ENCODE measurements at regions not wholly inside any gene's neighbourhood (a gene's known extent, or its start where the extent isn't known, plus 50 kb on each side); places are given as distances from the start of the nearest gene placed in this dataset.
A peak's percentile ranks its signal among the peaks of the same experiment; 100 is the strongest.

GRCh38 chr10:126770809-126771208 lies 100.3 kb upstream of the C10orf90 start:
- no peak overlapping the region for H4K8ac ChIP-seq (ENCODE audit: extremely low read depth, insufficient read depth, low read length)
- no peak overlapping the region for H2BK20ac ChIP-seq (ENCODE audit: low read length)
- no peak overlapping the region for H2AFZ ChIP-seq (ENCODE audit: low read length)
- H2BK15ac ChIP-seq (ENCODE audit: low read length) = no peak overlapping the region
- H4K5ac ChIP-seq (ENCODE audit: insufficient read length, low read depth, low read length) = no peak overlapping the region
- no peak for FAIRE-seq
- H3K23me2 ChIP-seq (ENCODE audit: low read depth, low read length) = no peaks in the 10 kb centered on the region
- no peak overlapping the region for H3K27ac ChIP-seq (ENCODE audit: low read depth, low read length)
- H3K9ac ChIP-seq (replicated peaks in 1 of 4; ENCODE audit: extremely low read depth in 1 of 4, low read depth in 3 of 4, low read length in 3 of 4) = no peak overlapping the region
- no peaks in the 10 kb centered on the region for H3K79me1 ChIP-seq (ENCODE audit: low read depth, low read length)
- no peak overlapping the region for H2BK12ac ChIP-seq (ENCODE audit: low read depth, low read length)
- no peak for DNase-seq (ENCODE audit: low read depth in 1 of 2, low spot score in 2 of 2)
- 0 out of 2 replicates have a peak overlapping the region, but pooled peaks have one; percentile 3 for H2AK5ac ChIP-seq (ENCODE audit: low read depth, low read length)
- no peak overlapping the region for H3K4me2 ChIP-seq (ENCODE audit: insufficient read depth in 1 of 2, low read depth in 2 of 2, low read length in 2 of 2)
- H2BK120ac ChIP-seq (replicated peaks; ENCODE audit: low read depth, low read length) = no peak overlapping the region
- H3K4me1 ChIP-seq (replicated peaks in 1 of 4; ENCODE audit: control insufficient read depth in 3 of 4, insufficient read depth in 4 of 4, low read length in 3 of 4) = no peaks in the 10 kb centered on the region
- H3K56ac ChIP-seq (replicated peaks; ENCODE audit: insufficient read length, low read depth, low read length) = no peak overlapping the region
- no peak overlapping the region for H4K91ac ChIP-seq (replicated peaks; ENCODE audit: insufficient read length, low read length)
- CTCF ChIA-PET (ENCODE audit: partially characterized antibody) = interaction anchor here (1.6 kb wide), 1 partner anchor 11 kb away, joined by 4 read pairs; no protein-coding TSS in a partner anchor
- no peaks in the 10 kb centered on the region for H3K27me3 ChIP-seq (replicated peaks in 1 of 4; ENCODE audit: control insufficient read depth in 3 of 4, extremely low read depth in 1 of 4, insufficient read depth in 3 of 4, low read length in 3 of 4)
- POLR2A ChIA-PET (ENCODE audit: partially characterized antibody) = no interaction called here
- peaks cover 0 to 3% of the 10 kb centered on the region in 2 experiments; a peak in 3 of 4 replicates for H3K9me3 ChIP-seq (ENCODE audit: insufficient read depth in 2 of 2, low read depth in 1 of 2, low read length in 1 of 2)
- H3K4ac ChIP-seq (replicated peaks; ENCODE audit: insufficient read length, low read depth, low read length) = no peak overlapping the region
- H2BK5ac ChIP-seq (ENCODE audit: low read depth, low read length) = no peak overlapping the region
- no peak overlapping the region for H3K18ac ChIP-seq (ENCODE audit: extremely low read depth, low read length)
- 80% methylated on average over 2 of the region's 2 CpGs; no CpG with 5 or more reads in 1 of the 2 experiments for WGBS, 2 experiments (ENCODE audit: extremely low coverage in 1 of 2, insufficient coverage in 1 of 2, insufficient read length in 1 of 2, insufficient replicate concordance in 2 of 2, low coverage in 1 of 2, low lambda C conversion rate in 2 of 2, missing lambda C conversion rate in 1 of 2)
- H4K20me1 ChIP-seq (replicated peaks in 1 of 2; ENCODE audit: control insufficient read depth in 1 of 2, insufficient read depth in 2 of 2, low read length in 2 of 2) = no peaks in the 10 kb centered on the region
- H3K23ac ChIP-seq (ENCODE audit: insufficient read length) = no peak overlapping the region
- TF ChIP-seq RAD21 (IDR thresholded peaks at IDR 0.05 in 1 of 2, conservative IDR thresholded peaks at IDR 0.05 in 1 of 2; ENCODE audit: low read depth in 2 of 2, low read length in 2 of 2) (no peak), EGR1 (IDR thresholded peaks at IDR 0.05; ENCODE audit: borderline replicate concordance, low read depth, low read length) (no peak), BRCA1 (IDR thresholded peaks at IDR 0.05; ENCODE audit: low read depth, low read length) (no peak), TCF12 (IDR thresholded peaks at IDR 0.05; ENCODE audit: low read depth, low read length) (no peak), USF2 (IDR thresholded peaks at IDR 0.05; ENCODE audit: low read length) (no peak), KDM5A (IDR thresholded peaks at IDR 0.05; ENCODE audit: low read length) (no peak)
- H3K14ac ChIP-seq (ENCODE audit: insufficient read length) = no peak overlapping the region
- no peak overlapping the region for H3K4me3 ChIP-seq (ENCODE audit: extremely low read depth in 1 of 4, insufficient read depth in 2 of 4, low read depth in 3 of 4, low read length in 4 of 4)
- H3K36me3 ChIP-seq (ENCODE audit: control insufficient read depth in 2 of 4, insufficient read depth in 4 of 4, low read length in 3 of 4) = no peaks in the 10 kb centered on the region
- no peaks in the 10 kb centered on the region for H3K79me2 ChIP-seq (ENCODE audit: control insufficient read depth in 1 of 2, insufficient read depth in 2 of 2, low read length in 2 of 2)

All from H1 (cell line).